GM23338 (cell line): ENCODE measurements at regions not wholly inside any gene's neighbourhood (a gene's known extent, or its start where the extent isn't known, plus 50 kb on each side); places are given as distances from the start of the nearest gene placed in this dataset.

Source experiments
- ATAC-seq: fragments of 200-7000 bp; cut with Tn5 transposase; 3 replicates; pipeline ENCODE4 v1.9.1; 2020
- DNase-seq: peaks from one replicate; pipeline ENCODE4 v3.0.0-alpha.2; 2015; ENCODE audit warnings: low spot score
- H2AFZ ChIP-seq: fragments of 200-600 bp; sonication (generic); 2 replicates; pipeline ENCODE4 v1.8.0; 2016; ENCODE audit warnings: antibody characterized with exemption, mild to moderate bottlenecking, moderate library complexity
- H3F3A ChIP-seq: fragments of 200-600 bp; sonication (generic); replicated peaks from 2 replicates; pipeline ENCODE4 v1.8.0; 2017; ENCODE audit warnings: antibody characterized with exemption, mixed run types, low read depth
- H3K27ac ChIP-seq: fragments of 200-600 bp; sonication (generic); 2 replicates; pipeline ENCODE4 v1.6.1; 2016; ENCODE audit warnings: low read depth
- H3K27me3 ChIP-seq: fragments of 200-600 bp; sonication (generic); 2 replicates; pipeline ENCODE4 v1.8.0; 2016; ENCODE audit warnings: mild to moderate bottlenecking, mixed run types, moderate library complexity; ENCODE audit not compliant: insufficient read depth
- H3K36me3 ChIP-seq: fragments of 200-600 bp; sonication (generic); 2 replicates; pipeline ENCODE4 v1.8.0; 2016; ENCODE audit warnings: mild to moderate bottlenecking; ENCODE audit not compliant: insufficient read depth
- H3K4me1 ChIP-seq: fragments of 200-600 bp; sonication (generic); 2 replicates; pipeline ENCODE4 v1.8.0; 2016; ENCODE audit warnings: mild to moderate bottlenecking, moderate library complexity; ENCODE audit not compliant: insufficient read depth
- H3K4me2 ChIP-seq: fragments of 200-600 bp; sonication (generic); 2 replicates; pipeline ENCODE4 v1.7.1; 2017; ENCODE audit warnings: mixed run types
- H3K4me3 ChIP-seq: fragments of 200-600 bp; sonication (generic); 2 replicates; pipeline ENCODE4 v1.6.1; 2016; ENCODE audit warnings: mixed run types
- H3K79me2 ChIP-seq: fragments of 200-600 bp; sonication (generic); replicated peaks from 2 replicates; pipeline ENCODE4 v1.8.0; 2017; ENCODE audit warnings: mild to moderate bottlenecking; ENCODE audit not compliant: insufficient read depth
- H3K9me2 ChIP-seq: fragments of 200-600 bp; sonication (generic); 2 replicates; pipeline ENCODE4 v1.8.0; 2017; ENCODE audit not compliant: insufficient read depth
- H4K20me1 ChIP-seq: fragments of 200-600 bp; sonication (generic); replicated peaks from 2 replicates; pipeline ENCODE4 v1.8.0; 2017; ENCODE audit warnings: mild to moderate bottlenecking; ENCODE audit not compliant: insufficient read depth
- H3K27ac Mint-ChIP-seq: 2 replicates; pipeline ENCODE4 v1.8.0; 2020; ENCODE audit warnings: inconsistent platforms, mild to moderate bottlenecking, moderate library complexity, mixed read lengths
- H3K27me3 Mint-ChIP-seq: 3 replicates; pipeline ENCODE4 v1.8.0; 2022; ENCODE audit warnings: low read depth, mild to moderate bottlenecking, moderate library complexity, mixed read lengths, inconsistent platforms; ENCODE audit not compliant: insufficient read depth, poor library complexity
- H3K36me3 Mint-ChIP-seq: 3 replicates; pipeline ENCODE4 v1.8.0; 2021; ENCODE audit warnings: low read depth, mild to moderate bottlenecking, inconsistent platforms, moderate library complexity, mixed read lengths
- H3K4me1 Mint-ChIP-seq: 3 replicates; pipeline ENCODE4 v1.8.0; 2020; ENCODE audit warnings: mild to moderate bottlenecking, inconsistent platforms, mixed read lengths
- H3K4me3 Mint-ChIP-seq: 3 replicates; pipeline ENCODE4 v1.8.0; 2021; ENCODE audit warnings: moderate library complexity, mild to moderate bottlenecking, inconsistent platforms, mixed read lengths
- H3K9me3 Mint-ChIP-seq: 3 replicates; pipeline ENCODE4 v1.8.0; 2020; ENCODE audit warnings: moderate library complexity, mild to moderate bottlenecking, inconsistent platforms, mixed read lengths
- CREB1 ChIP-seq: fragments of 250-450 bp; sonication (Bioruptor Pico); IDR thresholded peaks from 2 replicates; pipeline ENCODE4 v1.5.0; 2020; ENCODE audit warnings: low read depth, mild to moderate bottlenecking, moderate library complexity
- EZH2 ChIP-seq: fragments of 200-600 bp; sonication (generic); IDR thresholded peaks from one replicate; pipeline ENCODE4 v1.8.0; 2017; ENCODE audit warnings: antibody characterized with exemption, mild to moderate bottlenecking, low read depth; ENCODE audit not compliant: unreplicated experiment
- ZNF331 ChIP-seq: fragments of 250-450 bp; sonication (Bioruptor Pico); IDR thresholded peaks from 2 replicates; pipeline ENCODE4 v1.5.0; 2020; ENCODE audit warnings: low read depth, mild to moderate bottlenecking, moderate library complexity
- TF ChIP-seq, protein P1 (sequence below): IDR thresholded peaks from 2 replicates; pipeline ENCODE4 v1.6.1; 2016; ENCODE audit warnings: antibody characterized with exemption
- TF ChIP-seq, protein P2 (sequence below): fragments of 250-450 bp; sonication (Bioruptor Pico); IDR thresholded peaks from 2 replicates; pipeline ENCODE4 v1.5.0; 2020; ENCODE audit warnings: mild to moderate bottlenecking, moderate library complexity

DNA sequence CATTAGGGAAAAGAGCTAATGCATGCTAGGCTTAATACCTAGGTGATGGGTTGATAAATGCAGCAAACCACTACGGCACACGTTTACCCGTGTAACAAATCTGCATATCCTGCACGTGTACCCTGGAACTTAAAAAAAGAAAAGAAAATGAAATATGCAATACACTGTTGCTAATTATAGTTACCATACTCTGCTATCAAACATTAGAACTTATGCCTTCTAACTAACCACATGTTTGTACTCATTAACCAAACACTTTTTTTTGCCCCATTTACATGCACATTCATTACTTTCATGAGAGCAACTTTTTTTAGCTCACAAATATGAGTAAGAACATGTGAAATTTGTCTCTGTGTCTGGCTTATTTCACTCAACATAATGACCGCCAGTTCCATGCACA, 253.1 kb downstream of the CGGBP1 start (continued):
- TF ChIP-seq EZH2: no peak
- TF ChIP-seq, protein P1, sequence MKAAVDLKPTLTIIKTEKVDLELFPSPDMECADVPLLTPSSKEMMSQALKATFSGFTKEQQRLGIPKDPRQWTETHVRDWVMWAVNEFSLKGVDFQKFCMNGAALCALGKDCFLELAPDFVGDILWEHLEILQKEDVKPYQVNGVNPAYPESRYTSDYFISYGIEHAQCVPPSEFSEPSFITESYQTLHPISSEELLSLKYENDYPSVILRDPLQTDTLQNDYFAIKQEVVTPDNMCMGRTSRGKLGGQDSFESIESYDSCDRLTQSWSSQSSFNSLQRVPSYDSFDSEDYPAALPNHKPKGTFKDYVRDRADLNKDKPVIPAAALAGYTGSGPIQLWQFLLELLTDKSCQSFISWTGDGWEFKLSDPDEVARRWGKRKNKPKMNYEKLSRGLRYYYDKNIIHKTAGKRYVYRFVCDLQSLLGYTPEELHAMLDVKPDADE: no peak

DNA sequence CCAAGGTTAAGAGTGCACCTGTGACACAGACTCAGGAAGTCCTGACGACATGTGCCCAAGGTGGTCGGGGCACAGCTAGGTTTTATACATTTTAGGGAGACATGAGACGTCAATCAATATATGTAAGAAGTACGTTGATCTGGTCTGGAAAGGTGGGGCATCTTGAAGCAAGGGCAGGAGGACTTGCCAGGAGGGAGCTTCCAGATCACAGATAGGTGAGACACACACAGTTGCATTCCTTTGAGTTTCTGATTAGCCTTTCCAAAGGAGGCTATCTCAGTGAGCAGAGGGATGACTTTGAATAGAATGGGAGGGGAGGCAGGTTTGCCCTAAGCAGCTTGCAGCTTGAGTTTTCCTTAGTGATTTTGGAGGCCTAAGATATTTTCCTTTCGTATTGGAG, 257.4 kb downstream of the CGGBP1 start:
- DNase-seq (peak; percentile 33), ATAC-seq (peak; percentile 86)
- no peaks in the 10 kb centered on the region for H3F3A ChIP-seq
- no peak overlapping the region for H3K27ac Mint-ChIP-seq
- no peak overlapping the region for H3K4me2 ChIP-seq
- H3K36me3 Mint-ChIP-seq: no peaks in the 10 kb centered on the region
- H3K27me3 ChIP-seq: no peaks in the 10 kb centered on the region
- H3K4me1 Mint-ChIP-seq: peaks cover 11% of the 10 kb centered on the region
- no peaks in the 10 kb centered on the region for H4K20me1 ChIP-seq
- no peaks in the 10 kb centered on the region for H3K36me3 ChIP-seq
- no peaks in the 10 kb centered on the region for H3K4me1 ChIP-seq
- no peaks in the 10 kb centered on the region for H3K79me2 ChIP-seq
- H3K4me3 Mint-ChIP-seq: no peak overlapping the region
- H3K27me3 Mint-ChIP-seq: no peaks in the 10 kb centered on the region
- no peak overlapping the region for H3K27ac ChIP-seq
- H3K9me3 Mint-ChIP-seq: no peaks in the 10 kb centered on the region
- H3K9me2 ChIP-seq: no peaks in the 10 kb centered on the region
- TF ChIP-seq CREB1 (CRISPR knock-in tag): no peak
- TF ChIP-seq, protein P2, sequence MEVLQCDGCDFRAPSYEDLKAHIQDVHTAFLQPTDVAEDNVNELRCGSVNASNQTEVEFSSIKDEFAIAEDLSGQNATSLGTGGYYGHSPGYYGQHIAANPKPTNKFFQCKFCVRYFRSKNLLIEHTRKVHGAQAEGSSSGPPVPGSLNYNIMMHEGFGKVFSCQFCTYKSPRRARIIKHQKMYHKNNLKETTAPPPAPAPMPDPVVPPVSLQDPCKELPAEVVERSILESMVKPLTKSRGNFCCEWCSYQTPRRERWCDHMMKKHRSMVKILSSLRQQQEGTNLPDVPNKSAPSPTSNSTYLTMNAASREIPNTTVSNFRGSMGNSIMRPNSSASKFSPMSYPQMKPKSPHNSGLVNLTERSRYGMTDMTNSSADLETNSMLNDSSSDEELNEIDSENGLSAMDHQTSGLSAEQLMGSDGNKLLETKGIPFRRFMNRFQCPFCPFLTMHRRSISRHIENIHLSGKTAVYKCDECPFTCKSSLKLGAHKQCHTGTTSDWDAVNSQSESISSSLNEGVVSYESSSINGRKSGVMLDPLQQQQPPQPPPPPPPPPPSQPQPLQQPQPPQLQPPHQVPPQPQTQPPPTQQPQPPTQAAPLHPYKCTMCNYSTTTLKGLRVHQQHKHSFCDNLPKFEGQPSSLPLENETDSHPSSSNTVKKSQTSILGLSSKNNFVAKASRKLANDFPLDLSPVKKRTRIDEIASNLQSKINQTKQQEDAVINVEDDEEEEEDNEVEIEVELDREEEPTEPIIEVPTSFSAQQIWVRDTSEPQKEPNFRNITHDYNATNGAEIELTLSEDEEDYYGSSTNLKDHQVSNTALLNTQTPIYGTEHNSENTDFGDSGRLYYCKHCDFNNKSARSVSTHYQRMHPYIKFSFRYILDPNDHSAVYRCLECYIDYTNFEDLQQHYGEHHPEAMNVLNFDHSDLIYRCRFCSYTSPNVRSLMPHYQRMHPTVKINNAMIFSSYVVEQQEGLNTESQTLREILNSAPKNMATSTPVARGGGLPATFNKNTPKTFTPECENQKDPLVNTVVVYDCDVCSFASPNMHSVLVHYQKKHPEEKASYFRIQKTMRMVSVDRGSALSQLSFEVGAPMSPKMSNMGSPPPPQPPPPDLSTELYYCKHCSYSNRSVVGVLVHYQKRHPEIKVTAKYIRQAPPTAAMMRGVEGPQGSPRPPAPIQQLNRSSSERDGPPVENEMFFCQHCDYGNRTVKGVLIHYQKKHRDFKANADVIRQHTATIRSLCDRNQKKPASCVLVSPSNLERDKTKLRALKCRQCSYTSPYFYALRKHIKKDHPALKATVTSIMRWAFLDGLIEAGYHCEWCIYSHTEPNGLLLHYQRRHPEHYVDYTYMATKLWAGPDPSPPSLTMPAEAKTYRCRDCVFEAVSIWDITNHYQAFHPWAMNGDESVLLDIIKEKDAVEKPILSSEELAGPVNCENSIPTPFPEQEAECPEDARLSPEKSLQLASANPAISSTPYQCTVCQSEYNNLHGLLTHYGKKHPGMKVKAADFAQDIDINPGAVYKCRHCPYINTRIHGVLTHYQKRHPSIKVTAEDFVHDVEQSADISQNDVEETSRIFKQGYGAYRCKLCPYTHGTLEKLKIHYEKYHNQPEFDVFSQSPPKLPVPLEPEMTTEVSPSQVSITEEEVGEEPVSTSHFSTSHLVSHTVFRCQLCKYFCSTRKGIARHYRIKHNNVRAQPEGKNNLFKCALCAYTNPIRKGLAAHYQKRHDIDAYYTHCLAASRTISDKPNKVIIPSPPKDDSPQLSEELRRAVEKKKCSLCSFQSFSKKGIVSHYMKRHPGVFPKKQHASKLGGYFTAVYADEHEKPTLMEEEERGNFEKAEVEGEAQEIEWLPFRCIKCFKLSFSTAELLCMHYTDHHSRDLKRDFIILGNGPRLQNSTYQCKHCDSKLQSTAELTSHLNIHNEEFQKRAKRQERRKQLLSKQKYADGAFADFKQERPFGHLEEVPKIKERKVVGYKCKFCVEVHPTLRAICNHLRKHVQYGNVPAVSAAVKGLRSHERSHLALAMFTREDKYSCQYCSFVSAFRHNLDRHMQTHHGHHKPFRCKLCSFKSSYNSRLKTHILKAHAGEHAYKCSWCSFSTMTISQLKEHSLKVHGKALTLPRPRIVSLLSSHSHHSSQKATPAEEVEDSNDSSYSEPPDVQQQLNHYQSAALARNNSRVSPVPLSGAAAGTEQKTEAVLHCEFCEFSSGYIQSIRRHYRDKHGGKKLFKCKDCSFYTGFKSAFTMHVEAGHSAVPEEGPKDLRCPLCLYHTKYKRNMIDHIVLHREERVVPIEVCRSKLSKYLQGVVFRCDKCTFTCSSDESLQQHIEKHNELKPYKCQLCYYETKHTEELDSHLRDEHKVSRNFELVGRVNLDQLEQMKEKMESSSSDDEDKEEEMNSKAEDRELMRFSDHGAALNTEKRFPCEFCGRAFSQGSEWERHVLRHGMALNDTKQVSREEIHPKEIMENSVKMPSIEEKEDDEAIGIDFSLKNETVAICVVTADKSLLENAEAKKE (CRISPR knock-in tag): peak; percentile 66; the same call in 1 of the 2 replicates
- TF ChIP-seq ZNF331: no peak
- no peak overlapping the region for H2AFZ ChIP-seq
- H3K4me3 ChIP-seq: no peak overlapping the region
